GM12864 (cell line): ENCODE measurements at regions not wholly inside any gene's neighbourhood (a gene's known extent, or its start where the extent isn't known, plus 50 kb on each side); places are given as distances from the start of the nearest gene placed in this dataset.

ENCODE experiments used
- DNase-seq: peaks from one replicate; pipeline ENCODE4 v3.0.0-alpha.2; 2011; ENCODE audit warnings: low read depth
- H3K4me3 ChIP-seq: 2 replicates; pipeline ENCODE4 v1.5.1; 2011; ENCODE audit warnings: mild to moderate bottlenecking, low read depth, low read length, control low read depth
- TF ChIP-seq, protein P1 (sequence below): IDR thresholded peaks from 2 replicates; pipeline ENCODE4 v1.5.1; 2011; ENCODE audit warnings: low read depth, mild to moderate bottlenecking, moderate library complexity, low read length, control low read depth, inconsistent platforms; ENCODE audit errors: missing control alignments

DNA sequence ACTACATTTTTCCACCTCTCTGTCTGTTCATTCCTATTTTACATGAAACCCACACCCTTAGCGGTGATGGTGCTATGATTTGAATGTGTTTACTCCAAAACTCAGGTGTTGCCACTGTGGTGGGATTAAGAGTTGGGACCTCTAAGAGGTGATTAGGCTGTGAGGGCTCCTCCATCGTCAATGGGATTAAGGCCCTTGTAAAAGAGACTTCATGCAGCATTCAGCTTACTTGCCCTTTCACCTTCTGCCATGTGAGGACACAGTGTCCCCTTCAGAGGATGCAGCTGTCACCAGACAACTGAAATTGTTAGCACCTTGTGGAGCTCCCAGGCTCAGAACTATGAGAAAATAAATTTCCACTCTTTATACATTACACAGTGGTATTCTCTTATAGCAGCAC, 182.2 kb downstream of the NOC3L start:
- TF ChIP-seq, protein P1, sequence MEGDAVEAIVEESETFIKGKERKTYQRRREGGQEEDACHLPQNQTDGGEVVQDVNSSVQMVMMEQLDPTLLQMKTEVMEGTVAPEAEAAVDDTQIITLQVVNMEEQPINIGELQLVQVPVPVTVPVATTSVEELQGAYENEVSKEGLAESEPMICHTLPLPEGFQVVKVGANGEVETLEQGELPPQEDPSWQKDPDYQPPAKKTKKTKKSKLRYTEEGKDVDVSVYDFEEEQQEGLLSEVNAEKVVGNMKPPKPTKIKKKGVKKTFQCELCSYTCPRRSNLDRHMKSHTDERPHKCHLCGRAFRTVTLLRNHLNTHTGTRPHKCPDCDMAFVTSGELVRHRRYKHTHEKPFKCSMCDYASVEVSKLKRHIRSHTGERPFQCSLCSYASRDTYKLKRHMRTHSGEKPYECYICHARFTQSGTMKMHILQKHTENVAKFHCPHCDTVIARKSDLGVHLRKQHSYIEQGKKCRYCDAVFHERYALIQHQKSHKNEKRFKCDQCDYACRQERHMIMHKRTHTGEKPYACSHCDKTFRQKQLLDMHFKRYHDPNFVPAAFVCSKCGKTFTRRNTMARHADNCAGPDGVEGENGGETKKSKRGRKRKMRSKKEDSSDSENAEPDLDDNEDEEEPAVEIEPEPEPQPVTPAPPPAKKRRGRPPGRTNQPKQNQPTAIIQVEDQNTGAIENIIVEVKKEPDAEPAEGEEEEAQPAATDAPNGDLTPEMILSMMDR: no peak
- no peak overlapping the region for H3K4me3 ChIP-seq
- no peak for DNase-seq

DNA sequence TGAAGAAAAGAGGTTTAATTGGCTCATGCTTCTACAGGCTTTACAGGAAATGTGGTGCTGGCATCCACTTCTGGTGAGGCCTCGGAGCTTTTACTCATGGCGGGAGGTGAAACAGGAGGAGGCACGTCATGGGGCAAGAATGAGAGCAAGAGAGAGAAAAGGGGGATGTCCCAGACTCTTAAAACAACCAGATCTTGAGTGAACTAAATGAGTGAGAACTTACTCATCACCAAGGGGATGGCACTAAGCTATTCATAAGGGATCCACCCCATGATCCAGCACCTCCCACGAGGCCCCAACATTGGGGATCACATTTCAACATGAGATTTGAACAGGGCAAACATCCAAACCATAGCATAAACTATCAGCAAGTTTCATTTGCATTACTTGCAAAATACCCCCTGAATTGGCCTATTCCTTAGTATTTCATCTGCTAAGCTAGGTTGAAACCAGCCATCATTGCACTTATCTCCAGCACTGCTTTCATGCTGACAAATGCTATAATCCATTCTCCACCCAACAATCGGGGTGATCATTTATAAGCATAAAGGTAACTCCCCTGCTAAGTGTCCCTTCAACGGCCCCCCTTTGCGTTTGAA, 179.0 kb downstream of the NOC3L start:
- no peak for DNase-seq
- TF ChIP-seq, protein P1: no peak
- H3K4me3 ChIP-seq: no peak overlapping the region

DNA sequence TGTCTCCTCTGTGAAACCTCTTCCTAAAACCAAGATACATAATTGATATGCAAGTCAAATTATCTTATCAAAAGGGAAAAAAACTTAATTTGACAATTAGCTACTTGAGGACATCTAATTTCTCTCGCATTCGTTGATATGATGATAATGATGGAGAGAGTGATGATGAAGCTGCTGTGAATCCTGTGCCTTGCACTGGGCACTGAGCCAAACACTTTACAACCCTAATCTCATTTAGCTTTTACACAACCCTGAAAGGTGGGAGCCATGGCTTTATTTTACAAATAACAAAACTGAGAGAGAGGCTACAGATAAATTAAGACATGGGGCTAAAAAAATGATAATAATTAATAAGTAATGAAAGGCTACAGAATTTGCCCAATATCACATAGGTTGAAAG, 176.0 kb downstream of the NOC3L start:
- TF ChIP-seq, protein P1: no peak
- DNase-seq: no peak
- H3K4me3 ChIP-seq: no peak overlapping the region

DNA sequence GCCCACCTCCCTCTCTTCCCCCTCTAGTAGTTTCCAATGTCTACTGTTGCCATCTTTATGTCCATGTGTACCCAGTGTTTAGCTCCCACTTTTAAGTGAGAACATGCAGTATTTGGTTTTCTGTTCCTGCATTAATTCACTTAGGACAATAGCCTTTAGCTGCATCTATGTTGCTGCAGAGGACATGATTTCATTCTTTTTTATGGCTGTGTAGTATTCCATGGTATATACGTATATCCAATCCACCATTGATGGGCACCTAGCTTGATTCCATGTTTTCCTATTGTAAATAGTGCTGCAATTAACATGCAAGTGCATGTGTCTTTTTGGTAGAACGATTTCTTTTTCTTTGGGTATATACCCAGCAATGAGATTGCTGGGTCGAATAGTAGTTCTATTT, 170.4 kb downstream of the NOC3L start:
- no peak overlapping the region for H3K4me3 ChIP-seq
- TF ChIP-seq, protein P1: no peak
- no peak for DNase-seq

DNA sequence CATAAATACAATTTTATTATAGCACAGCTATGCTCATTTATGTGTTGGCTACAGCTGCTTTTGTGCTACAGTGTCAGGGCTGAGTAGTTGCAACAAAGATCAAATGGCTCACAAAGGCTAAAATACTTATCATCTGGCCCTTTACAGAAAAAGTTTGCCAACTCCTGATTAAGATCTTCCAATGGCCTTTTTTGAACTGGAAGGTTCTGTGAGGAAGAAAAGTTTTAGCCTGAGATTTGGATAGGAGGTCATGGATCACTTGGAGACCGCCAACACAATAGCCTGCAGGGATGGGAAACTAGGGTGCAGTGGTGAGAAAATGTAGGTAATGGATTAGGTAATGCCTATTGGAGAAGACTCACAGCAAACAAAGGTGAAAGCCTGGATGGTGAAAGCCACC, 169.8 kb downstream of the NOC3L start:
- DNase-seq: no peak
- TF ChIP-seq, protein P1: no peak
- no peak overlapping the region for H3K4me3 ChIP-seq

DNA sequence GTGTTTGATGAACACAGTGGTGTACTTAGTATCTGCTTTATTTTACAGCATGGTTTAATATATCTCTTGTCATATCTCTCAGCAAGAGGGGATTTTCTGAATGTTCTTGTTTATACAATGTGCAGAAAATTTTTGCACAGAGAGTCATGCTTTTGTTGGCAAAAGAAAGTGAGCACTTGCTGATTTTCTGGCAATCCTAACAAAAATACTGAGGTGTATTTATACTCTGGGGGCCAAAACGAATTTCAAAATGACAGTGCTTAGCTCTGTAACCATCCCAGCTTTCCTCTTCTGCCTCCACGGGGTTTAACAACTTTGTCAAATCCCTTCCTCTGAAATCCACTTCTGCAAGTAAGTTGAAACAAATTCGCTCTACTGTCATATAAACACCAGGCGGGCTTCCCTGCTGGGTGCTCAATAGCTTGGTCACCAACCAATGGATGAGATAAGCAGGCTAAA, 169.2 kb downstream of the NOC3L start:
- H3K4me3 ChIP-seq: no peak overlapping the region
- DNase-seq: no peak
- TF ChIP-seq, protein P1: no peak

DNA sequence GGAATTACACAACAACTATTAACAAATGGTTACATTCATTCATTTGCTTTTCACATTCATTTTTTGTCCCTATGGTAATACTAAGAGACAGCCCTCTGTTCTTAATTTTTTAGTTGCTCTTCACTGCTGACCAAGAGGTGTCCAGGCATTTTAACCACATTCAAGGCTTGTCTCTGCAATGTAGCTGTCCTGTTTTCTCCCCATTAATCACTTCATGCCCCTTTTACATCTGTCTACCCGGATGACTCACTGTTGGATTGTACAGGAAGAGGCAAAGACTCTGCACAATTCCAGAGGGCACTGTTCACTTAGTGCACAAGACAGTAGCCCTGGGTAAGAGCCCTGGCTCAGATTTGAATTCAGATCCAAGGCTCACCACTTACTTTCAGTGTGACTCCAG, 168.5 kb downstream of the NOC3L start:
- no peak overlapping the region for H3K4me3 ChIP-seq
- TF ChIP-seq, protein P1: no peak
- no peak for DNase-seq
